AG04450 (cell line): ENCODE measurements at regions not wholly inside any gene's neighbourhood (a gene's known extent, or its start where the extent isn't known, plus 50 kb on each side); places are given as distances from the start of the nearest gene placed in this dataset.

Experiments used
- CTCF ChIA-PET: fragments of 300-600, 350-600 bp; formaldehyde crosslinking; extraction: SDS; loops from one replicate; lab custom pipeline; 2022; ENCODE audit warnings: antibody characterized with exemption, inconsistent platforms; lab: Charles Lee
- POLR2A ChIA-PET: fragments of 350-600 bp; formaldehyde crosslinking; extraction: SDS; loops from one replicate; lab custom pipeline; 2021; ENCODE audit warnings: antibody characterized with exemption, inconsistent platforms; lab: Yijun Ruan, JAX
- DNase-seq: peaks from one replicate; pipeline ENCODE4 v3.0.0-alpha.2; 2011; ENCODE audit warnings: low read depth, low spot score
- H3K27ac ChIP-seq: one replicate; pipeline ENCODE4 v1.5.1; 2012; ENCODE audit warnings: low read depth, low read length, control low read depth
- H3K27me3 ChIP-seq: one replicate; pipeline ENCODE4 v1.6.0; 2012; ENCODE audit warnings: low read length; ENCODE audit not compliant: control insufficient read depth, insufficient read depth
- H3K4me3 ChIP-seq: 2 replicates; pipeline ENCODE4 v1.5.1; 2011; ENCODE audit warnings: mild to moderate bottlenecking, low read depth, low read length, control low read depth
- H3K9me3 ChIP-seq: 2 replicates; pipeline ENCODE4 v1.5.1; 2012; ENCODE audit warnings: low read length; ENCODE audit not compliant: control insufficient read depth, insufficient read depth
- TF ChIP-seq, protein P1 (sequence below): IDR thresholded peaks from 2 replicates; pipeline ENCODE4 v1.5.1; 2011; ENCODE audit warnings: low read depth, low read length, control low read depth, inconsistent platforms

DNA sequence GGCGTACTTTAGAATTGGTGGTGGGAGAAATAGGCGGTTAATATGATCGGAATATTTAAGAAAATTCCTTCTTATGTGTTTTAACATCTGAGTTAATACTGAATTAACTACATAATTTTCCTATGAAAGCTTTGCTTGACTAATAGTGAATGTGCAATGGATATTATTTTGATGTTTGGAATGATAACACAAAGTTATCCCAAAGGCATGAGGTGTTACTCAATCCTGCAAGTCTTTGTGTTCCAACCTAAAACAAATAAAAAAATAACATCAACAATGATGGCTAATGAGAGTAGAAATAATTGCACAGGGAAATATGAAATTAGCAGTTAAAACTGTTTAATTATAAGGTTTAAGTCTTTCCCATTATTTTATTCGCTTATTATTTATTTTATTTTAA lies 183.6 kb upstream of the ARSJ start:
- Histone ChIP-seq H3K4me3 (no peak overlapping the region), H3K9me3 (no peaks in the 10 kb centered on the region), H3K27ac (no peak overlapping the region), H3K27me3 (no peaks in the 10 kb centered on the region)
- POLR2A ChIA-PET: no interaction called here
- CTCF ChIA-PET: no interaction called here
- TF ChIP-seq, protein P1, sequence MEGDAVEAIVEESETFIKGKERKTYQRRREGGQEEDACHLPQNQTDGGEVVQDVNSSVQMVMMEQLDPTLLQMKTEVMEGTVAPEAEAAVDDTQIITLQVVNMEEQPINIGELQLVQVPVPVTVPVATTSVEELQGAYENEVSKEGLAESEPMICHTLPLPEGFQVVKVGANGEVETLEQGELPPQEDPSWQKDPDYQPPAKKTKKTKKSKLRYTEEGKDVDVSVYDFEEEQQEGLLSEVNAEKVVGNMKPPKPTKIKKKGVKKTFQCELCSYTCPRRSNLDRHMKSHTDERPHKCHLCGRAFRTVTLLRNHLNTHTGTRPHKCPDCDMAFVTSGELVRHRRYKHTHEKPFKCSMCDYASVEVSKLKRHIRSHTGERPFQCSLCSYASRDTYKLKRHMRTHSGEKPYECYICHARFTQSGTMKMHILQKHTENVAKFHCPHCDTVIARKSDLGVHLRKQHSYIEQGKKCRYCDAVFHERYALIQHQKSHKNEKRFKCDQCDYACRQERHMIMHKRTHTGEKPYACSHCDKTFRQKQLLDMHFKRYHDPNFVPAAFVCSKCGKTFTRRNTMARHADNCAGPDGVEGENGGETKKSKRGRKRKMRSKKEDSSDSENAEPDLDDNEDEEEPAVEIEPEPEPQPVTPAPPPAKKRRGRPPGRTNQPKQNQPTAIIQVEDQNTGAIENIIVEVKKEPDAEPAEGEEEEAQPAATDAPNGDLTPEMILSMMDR: no peak
- no peak for DNase-seq

DNA sequence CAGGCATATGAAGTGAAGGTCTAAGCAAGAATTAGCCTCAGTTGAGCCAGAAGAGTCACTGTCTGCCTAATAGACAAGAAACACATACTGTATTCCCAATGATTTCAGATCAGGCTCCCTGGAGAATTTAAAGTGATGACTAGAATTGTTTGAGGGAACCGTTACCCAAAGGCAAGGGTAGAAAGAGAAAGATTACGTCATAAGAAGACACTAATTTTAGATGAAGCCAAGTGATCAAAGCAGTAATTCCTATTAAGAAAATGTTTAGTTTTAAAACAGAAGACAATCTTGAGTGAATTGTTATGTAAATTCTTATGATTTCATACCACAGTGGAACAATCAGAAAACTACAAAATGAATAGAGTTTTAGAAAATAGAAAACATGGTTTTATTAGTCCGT lies 194.5 kb upstream of the ARSJ start:
- Histone ChIP-seq H3K4me3 (no peak overlapping the region), H3K27ac (no peak overlapping the region), H3K9me3 (no peaks in the 10 kb centered on the region), H3K27me3 (no peaks in the 10 kb centered on the region)
- ChIA-PET CTCF (no interaction called here), POLR2A (no interaction called here)
- no peak for DNase-seq
- TF ChIP-seq, protein P1: no peak

DNA sequence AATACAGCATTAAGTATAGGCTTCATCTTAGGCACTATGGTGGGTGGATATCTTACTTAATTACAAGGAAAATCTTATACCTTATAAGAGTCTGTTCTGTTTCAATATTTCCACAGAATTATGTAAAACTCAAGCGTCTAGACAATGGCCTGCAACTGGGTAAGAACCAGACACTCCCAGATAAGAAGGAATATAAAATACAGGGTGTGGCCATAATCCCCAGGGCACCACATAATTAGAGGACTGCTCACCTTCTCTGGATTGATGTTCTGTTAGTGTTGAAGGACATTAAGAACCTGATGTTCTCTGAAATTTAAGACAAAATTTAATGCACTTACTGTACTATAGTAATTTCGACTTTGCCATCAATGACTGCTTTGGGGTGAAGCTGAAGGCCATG lies 198.2 kb upstream of the ARSJ start:
- CTCF ChIA-PET: no interaction called here

DNA sequence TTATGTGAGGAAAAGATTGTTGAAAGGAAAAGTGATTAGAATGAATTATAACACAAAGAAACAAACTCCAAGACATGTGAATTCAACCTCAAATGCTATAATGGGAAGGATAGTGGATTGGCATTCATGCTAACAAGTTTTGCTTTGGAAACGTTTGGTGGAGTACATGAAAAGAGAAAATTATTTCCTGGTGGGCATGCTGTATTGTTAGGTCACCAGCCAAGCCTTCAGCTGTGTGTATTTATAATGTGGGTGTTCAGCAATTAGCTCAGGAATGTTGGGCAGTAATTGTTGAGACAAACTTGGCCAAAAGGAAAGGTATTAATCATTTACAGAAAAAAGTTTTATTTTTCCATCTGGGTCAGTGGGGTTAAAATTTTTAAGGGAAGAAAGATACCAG lies 198.9 kb upstream of the ARSJ start:
- TF ChIP-seq, protein P1: no peak
- H3K27ac ChIP-seq: no peak overlapping the region
- H3K27me3 ChIP-seq: no peaks in the 10 kb centered on the region
- DNase-seq: no peak
- peaks cover 6% of the 10 kb centered on the region; the same call in 1 of the 2 replicates for H3K9me3 ChIP-seq
- ChIA-PET POLR2A (no interaction called here), CTCF (no interaction called here)
- no peak overlapping the region for H3K4me3 ChIP-seq

More for the DNA sequence above, 198.2 kb upstream of the ARSJ start:
- Histone ChIP-seq H3K27ac (no peak overlapping the region), H3K27me3 (no peaks in the 10 kb centered on the region), H3K4me3 (no peak overlapping the region), H3K9me3 (no peaks in the 10 kb centered on the region; the same call in 1 of the 2 replicates)
- POLR2A ChIA-PET: no interaction called here
- DNase-seq: no peak
- TF ChIP-seq, protein P1: no peak

DNA sequence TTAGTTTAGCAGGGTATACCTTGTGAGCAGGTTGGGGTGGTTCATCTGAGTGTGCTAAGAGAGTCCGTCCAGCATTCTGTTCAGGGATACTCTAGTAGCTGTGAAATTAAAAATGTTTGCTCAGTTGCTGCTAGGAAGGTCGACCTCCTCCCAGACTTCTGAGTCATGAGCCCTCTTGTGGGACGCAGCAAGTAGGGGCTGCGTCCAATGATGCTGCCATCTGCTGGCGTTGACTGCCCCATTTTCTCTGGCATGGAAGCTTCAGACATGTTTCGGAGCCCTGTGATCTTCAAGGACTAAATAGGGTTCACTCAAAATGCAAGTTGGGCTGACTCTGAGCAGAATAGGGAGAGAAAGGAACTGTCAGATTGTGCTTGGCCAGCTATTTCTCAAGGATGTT lies 201.0 kb upstream of the ARSJ start:
- peaks cover 7% of the 10 kb centered on the region; the same call in 1 of the 2 replicates for H3K9me3 ChIP-seq
- TF ChIP-seq, protein P1: peak; percentile 84
- peak; percentile 75 for DNase-seq
- ChIA-PET CTCF (interaction anchor here (0.6 to 1.7 kb wide), 26 partner anchors 9 to 785 kb away, joined by 3 to 9 read pairs (median 4); partner anchors contain the start of gene ARSJ), POLR2A (interaction anchor here (0.9 kb wide), 1 partner anchor 201 kb away, joined by 6 read pairs; the partner anchor contains the start of gene ARSJ)
- H3K27ac ChIP-seq: no peak overlapping the region
- H3K4me3 ChIP-seq: no peak overlapping the region
- H3K27me3 ChIP-seq: no peaks in the 10 kb centered on the region
